Subcutaneous abdominal adipose tissue (tissue), 5 donors: ENCODE measurements at regions not wholly inside any gene's neighbourhood (a gene's known extent, or its start where the extent isn't known, plus 50 kb on each side); places are given as distances from the start of the nearest gene placed in this dataset.

ENCODE experiments used
- H3K27ac ChIP-seq: one replicate; pipeline ENCODE4 v1.7.0; 2013; ENCODE audit warnings: low read depth, mild to moderate bottlenecking, inconsistent platforms, low read length, moderate library complexity
- H3K27me3 ChIP-seq, 5 donors: one replicate each; pipeline ENCODE4 v1.7.0; 2013; ENCODE audit warnings: low read length in 5 of 5, inconsistent platforms in 1 of 5; ENCODE audit not compliant: control insufficient read depth in 5 of 5, insufficient read depth in 4 of 5
- H3K36me3 ChIP-seq, 5 donors: one replicate each; pipeline ENCODE4 v1.7.0; 2013; ENCODE audit warnings: low read length in 5 of 5; ENCODE audit not compliant: control insufficient read depth in 5 of 5, insufficient read depth in 5 of 5
- H3K4me1 ChIP-seq, 5 donors: one replicate each; pipeline ENCODE4 v1.7.0; 2013; ENCODE audit warnings: low read length in 5 of 5, mild to moderate bottlenecking in 3 of 5, moderate library complexity in 1 of 5; ENCODE audit not compliant: control insufficient read depth in 5 of 5, insufficient read depth in 5 of 5
- H3K4me3 ChIP-seq, 5 donors: one replicate each; pipeline ENCODE4 v1.7.0; 2013; ENCODE audit warnings: low read length in 5 of 5, low read depth in 1 of 5
- H3K9ac ChIP-seq, 5 donors: one replicate each; pipeline ENCODE4 v1.7.0; 2013; ENCODE audit warnings: low read length in 5 of 5, mild to moderate bottlenecking in 4 of 5, moderate library complexity in 3 of 5
- H3K9me3 ChIP-seq, 5 donors: one replicate each; pipeline ENCODE4 v1.7.0; 2013; ENCODE audit warnings: low read length in 5 of 5; ENCODE audit not compliant: control insufficient read depth in 5 of 5
- donor health status: healthy.
- donor health status: healthy.
- donor health status: healthy.
- donor health status: healthy.
- donor health status: healthy.

- Histone ChIP-seq H3K27me3 (no peaks in the 10 kb centered on the region), H3K4me3 (no peak overlapping the region), H3K9me3 (no peaks in the 10 kb centered on the region), H3K4me1 (peaks cover 0 to 4% (median 0%) of the 10 kb centered on the region in 5 donors), H3K9ac (no peak overlapping the region), H3K27ac (no peak overlapping the region), H3K36me3 (no peaks in the 10 kb centered on the region)
Measured at GRCh38 chr4:79514621-79515329, 106.7 kb upstream of the GK2 start.

- H3K4me1 ChIP-seq: peaks cover 0 to 4% (median 0%) of the 10 kb centered on the region in 5 donors
- H3K4me3 ChIP-seq: no peak overlapping the region
- no peaks in the 10 kb centered on the region for H3K9me3 ChIP-seq
- H3K9ac ChIP-seq: no peak overlapping the region
- no peaks in the 10 kb centered on the region for H3K36me3 ChIP-seq
- H3K27me3 ChIP-seq: no peaks in the 10 kb centered on the region
- no peak overlapping the region for H3K27ac ChIP-seq
Measured at GRCh38 chr4:79513576-79513975, 105.5 kb upstream of the GK2 start.

GRCh38 chr4:79512363-79512762 is 104.3 kb upstream of the GK2 start:
- Histone ChIP-seq H3K4me1 (peaks cover 0 to 4% (median 0%) of the 10 kb centered on the region in 5 donors), H3K9me3 (no peaks in the 10 kb centered on the region), H3K27ac (no peak overlapping the region), H3K36me3 (no peaks in the 10 kb centered on the region), H3K4me3 (no peak overlapping the region), H3K27me3 (no peaks in the 10 kb centered on the region), H3K9ac (no peak overlapping the region)

DNA sequence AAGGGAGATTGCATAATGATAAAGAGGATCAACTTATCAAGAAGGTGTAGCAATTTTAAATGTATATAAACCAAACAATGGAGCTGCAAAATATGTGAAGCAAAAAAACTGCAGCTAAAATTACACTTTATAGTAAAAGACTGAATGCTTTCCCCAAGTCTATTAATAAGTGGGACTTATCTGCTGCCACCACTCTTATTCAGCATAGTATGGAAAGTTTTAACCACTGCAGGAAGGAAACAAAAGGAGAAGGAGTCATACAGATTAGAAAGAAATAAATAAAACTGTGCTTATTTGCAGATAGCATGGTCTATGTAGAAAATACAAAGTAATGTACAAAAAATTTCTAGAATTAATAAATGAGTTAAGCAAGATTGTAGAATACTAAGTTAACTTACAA is 94.1 kb upstream of the GK2 start:
- Histone ChIP-seq H3K36me3 (no peaks in the 10 kb centered on the region), H3K4me3 (no peak overlapping the region), H3K4me1 (peaks cover 0 to 17% (median 3%) of the 10 kb centered on the region in 5 donors), H3K9me3 (peaks cover 0 to 4% (median 0%) of the 10 kb centered on the region in 5 donors), H3K27me3 (no peaks in the 10 kb centered on the region), H3K9ac (no peak overlapping the region), H3K27ac (no peak overlapping the region)

- H3K9ac ChIP-seq: peak overlapping the region in 1 of 5 donors; percentile 41
- no peak overlapping the region for H3K27ac ChIP-seq
- no peaks in the 10 kb centered on the region for H3K36me3 ChIP-seq
- no peaks in the 10 kb centered on the region for H3K27me3 ChIP-seq
- H3K9me3 ChIP-seq: peaks cover 0 to 1% (median 0%) of the 10 kb centered on the region in 5 donors
- H3K4me3 ChIP-seq: peak overlapping the region in 4 of 5 donors; percentile 33 to 58 (median 41)
- peaks cover 0 to 10% (median 3%) of the 10 kb centered on the region in 5 donors for H3K4me1 ChIP-seq
Measured at GRCh38 chr4:79498282-79498681, 90.3 kb upstream of the GK2 start.

DNA sequence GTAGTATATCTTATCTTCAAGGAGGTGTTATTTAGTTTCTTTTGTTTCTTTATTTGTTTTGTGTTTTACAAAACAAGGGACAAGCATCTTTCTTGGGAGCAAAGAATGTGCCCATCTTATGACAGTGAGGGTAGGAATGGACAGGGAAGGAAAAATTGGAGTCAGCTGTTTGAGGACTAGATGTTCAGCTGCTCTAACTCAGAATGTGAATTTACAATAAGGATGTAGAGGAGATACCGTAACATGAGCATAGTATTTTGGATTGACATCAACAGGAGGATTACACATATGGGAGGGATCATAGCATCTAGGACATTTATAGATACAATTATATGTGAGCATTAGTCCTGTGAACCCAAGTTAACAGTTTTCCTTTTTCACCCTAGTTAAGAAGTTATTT is 89.0 kb upstream of the GK2 start:
- Histone ChIP-seq H3K9ac (no peak overlapping the region), H3K4me1 (peaks cover 0 to 11% (median 5%) of the 10 kb centered on the region in 5 donors), H3K4me3 (peak overlapping the region in 2 of 5 donors; percentile 3 to 13), H3K27ac (no peak overlapping the region), H3K9me3 (no peaks in the 10 kb centered on the region), H3K36me3 (no peaks in the 10 kb centered on the region), H3K27me3 (no peaks in the 10 kb centered on the region)

DNA sequence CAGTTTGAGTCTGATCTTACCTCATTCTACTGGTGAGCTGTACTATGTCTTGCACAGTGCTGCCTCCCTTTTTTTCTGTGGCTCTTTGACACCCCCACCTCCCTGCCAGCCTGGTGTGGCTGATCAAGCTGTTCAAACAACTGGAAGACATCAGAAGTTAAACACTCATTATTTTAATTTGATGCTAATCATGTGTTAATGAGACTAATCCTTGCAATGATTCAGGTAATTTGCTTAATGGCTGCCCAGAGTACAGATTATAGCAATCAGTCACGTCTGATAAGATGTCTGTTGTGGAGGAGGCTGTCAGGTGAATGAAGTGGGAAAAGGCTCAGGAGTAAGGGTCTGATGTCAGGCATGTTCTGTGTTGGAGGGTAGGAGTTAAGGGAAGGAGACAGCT is 87.4 kb upstream of the GK2 start:
- H3K36me3 ChIP-seq: no peaks in the 10 kb centered on the region
- H3K27me3 ChIP-seq: no peaks in the 10 kb centered on the region
- H3K4me1 ChIP-seq: peaks cover 0 to 12% (median 7%) of the 10 kb centered on the region in 5 donors
- H3K9ac ChIP-seq: no peak overlapping the region
- H3K4me3 ChIP-seq: peak overlapping the region in 3 of 5 donors; percentile 20 to 52 (median 49)
- H3K9me3 ChIP-seq: no peaks in the 10 kb centered on the region
- no peak overlapping the region for H3K27ac ChIP-seq

GRCh38 chr4:79492148-79492547 is 84.1 kb upstream of the GK2 start:
- H3K4me3 ChIP-seq: peak overlapping the region in 3 of 5 donors; percentile 6 to 47 (median 34)

GRCh38 chr4:79489506-79489905 is 81.5 kb upstream of the GK2 start:
- no peaks in the 10 kb centered on the region for H3K36me3 ChIP-seq

More at GRCh38 chr4:79492148-79492547, 84.1 kb upstream of the GK2 start:
- no peaks in the 10 kb centered on the region for H3K9me3 ChIP-seq
- no peak overlapping the region for H3K9ac ChIP-seq
- H3K4me1 ChIP-seq: peaks cover 0 to 7% (median 0%) of the 10 kb centered on the region in 5 donors
- H3K27me3 ChIP-seq: no peaks in the 10 kb centered on the region
- H3K27ac ChIP-seq: no peak overlapping the region
- no peaks in the 10 kb centered on the region for H3K36me3 ChIP-seq

DNA sequence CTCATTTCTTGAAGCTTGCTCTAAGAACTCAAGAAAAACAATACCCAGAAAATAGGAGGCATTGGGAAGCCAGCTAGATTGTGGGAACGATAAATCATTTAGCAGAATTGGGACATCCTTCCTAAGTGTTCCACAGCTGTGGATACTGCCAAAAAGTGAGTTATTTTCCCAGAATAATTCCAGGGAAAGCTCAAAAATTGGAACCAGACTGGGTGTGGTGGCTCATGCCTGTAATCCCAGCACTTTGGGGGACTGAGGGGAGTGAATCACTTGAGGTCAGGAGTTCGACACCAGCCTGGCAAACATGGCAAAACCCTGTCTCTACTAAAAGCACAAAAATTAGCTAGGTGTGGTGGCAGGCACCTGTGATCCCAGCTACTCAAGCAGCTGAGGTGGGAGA is 68.2 kb upstream of the GK2 start:
- Histone ChIP-seq H3K27me3 (no peaks in the 10 kb centered on the region), H3K9ac (no peak overlapping the region), H3K27ac (no peak overlapping the region), H3K4me3 (no peak overlapping the region), H3K9me3 (no peaks in the 10 kb centered on the region), H3K36me3 (no peaks in the 10 kb centered on the region), H3K4me1 (no peaks in the 10 kb centered on the region)

More at GRCh38 chr4:79489506-79489905, 81.5 kb upstream of the GK2 start:
- peaks cover 0 to 7% (median 0%) of the 10 kb centered on the region in 5 donors for H3K4me1 ChIP-seq
- H3K9me3 ChIP-seq: no peaks in the 10 kb centered on the region
- H3K4me3 ChIP-seq: no peak overlapping the region
- no peak overlapping the region for H3K27ac ChIP-seq
- no peaks in the 10 kb centered on the region for H3K27me3 ChIP-seq
- H3K9ac ChIP-seq: no peak overlapping the region
